ENCODE measurements at regions not wholly inside any gene's neighbourhood (a gene's known extent, or its start where the extent isn't known, plus 50 kb on each side); places are given as distances from the start of the nearest gene placed in this dataset.

DNA sequence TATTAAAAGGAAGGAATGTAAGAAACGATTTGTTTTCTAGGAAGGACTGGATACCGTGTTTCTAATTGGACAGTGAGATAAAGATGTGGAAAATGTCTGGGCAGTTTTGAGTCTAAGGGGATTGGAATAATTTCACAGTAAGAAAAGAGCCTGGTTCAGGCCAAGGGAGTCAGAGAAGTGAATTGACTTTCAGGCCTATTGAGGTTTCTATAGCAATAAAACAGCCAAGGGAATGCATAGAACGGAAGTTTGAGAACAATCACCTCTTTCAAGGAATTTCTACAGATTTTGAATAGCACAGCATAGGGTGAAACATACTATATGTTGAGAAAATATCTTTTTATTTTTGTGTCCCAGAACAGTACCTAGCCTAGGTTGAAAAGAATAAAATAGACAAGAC lies 271.6 kb upstream of the TRPM3 start:
- Histone ChIP-seq H3K27ac (no peak overlapping the region), H3K4me1 (no peaks in the 10 kb centered on the region), H3K36me3 (ENCODE audit: low read depth, missing control alignments) (no peaks in the 10 kb centered on the region), H3K9me3 (no peaks in the 10 kb centered on the region), H3K27me3 (no peaks in the 10 kb centered on the region), H3K4me3 (no peak overlapping the region)
- WGBS, 2 donors = 66 to 76% methylated on average over 3 of the region's 3 CpGs
- no peak for DNase-seq
- TF ChIP-seq, protein P1, sequence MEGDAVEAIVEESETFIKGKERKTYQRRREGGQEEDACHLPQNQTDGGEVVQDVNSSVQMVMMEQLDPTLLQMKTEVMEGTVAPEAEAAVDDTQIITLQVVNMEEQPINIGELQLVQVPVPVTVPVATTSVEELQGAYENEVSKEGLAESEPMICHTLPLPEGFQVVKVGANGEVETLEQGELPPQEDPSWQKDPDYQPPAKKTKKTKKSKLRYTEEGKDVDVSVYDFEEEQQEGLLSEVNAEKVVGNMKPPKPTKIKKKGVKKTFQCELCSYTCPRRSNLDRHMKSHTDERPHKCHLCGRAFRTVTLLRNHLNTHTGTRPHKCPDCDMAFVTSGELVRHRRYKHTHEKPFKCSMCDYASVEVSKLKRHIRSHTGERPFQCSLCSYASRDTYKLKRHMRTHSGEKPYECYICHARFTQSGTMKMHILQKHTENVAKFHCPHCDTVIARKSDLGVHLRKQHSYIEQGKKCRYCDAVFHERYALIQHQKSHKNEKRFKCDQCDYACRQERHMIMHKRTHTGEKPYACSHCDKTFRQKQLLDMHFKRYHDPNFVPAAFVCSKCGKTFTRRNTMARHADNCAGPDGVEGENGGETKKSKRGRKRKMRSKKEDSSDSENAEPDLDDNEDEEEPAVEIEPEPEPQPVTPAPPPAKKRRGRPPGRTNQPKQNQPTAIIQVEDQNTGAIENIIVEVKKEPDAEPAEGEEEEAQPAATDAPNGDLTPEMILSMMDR (IDR thresholded peaks at IDR 0.05) = no peak
- TF ChIP-seq POLR2A (IDR thresholded peaks at IDR 0.05) = no peak
- intact Hi-C loops (cut with DNase I; ENCODE audit: low total_unique reads) = no loop called here

DNA sequence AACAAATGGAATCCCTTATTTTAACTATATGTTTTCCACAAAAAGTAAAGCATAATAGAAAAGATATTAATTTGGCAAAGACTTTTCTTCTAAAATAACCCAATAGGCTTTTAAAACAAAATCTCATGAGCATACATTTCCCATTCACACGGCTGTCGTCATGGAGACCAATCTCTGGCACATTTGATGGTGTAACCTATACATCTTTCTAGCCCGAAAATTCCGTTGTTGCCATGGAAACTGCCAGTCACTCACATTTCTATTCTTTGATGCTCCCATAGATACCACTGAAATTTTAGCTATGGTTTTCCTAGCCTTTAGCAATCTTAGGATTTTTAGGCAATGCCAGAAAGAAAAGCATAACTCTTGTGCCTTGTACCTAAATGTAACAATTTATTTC lies 262.9 kb upstream of the TRPM3 start:
- no peak for TF ChIP-seq POLR2A (IDR thresholded peaks at IDR 0.05)
- TF ChIP-seq, protein P1 (IDR thresholded peaks at IDR 0.05) = no peak
- intact Hi-C loops (cut with DNase I; ENCODE audit: low total_unique reads) = no loop called here

DNA sequence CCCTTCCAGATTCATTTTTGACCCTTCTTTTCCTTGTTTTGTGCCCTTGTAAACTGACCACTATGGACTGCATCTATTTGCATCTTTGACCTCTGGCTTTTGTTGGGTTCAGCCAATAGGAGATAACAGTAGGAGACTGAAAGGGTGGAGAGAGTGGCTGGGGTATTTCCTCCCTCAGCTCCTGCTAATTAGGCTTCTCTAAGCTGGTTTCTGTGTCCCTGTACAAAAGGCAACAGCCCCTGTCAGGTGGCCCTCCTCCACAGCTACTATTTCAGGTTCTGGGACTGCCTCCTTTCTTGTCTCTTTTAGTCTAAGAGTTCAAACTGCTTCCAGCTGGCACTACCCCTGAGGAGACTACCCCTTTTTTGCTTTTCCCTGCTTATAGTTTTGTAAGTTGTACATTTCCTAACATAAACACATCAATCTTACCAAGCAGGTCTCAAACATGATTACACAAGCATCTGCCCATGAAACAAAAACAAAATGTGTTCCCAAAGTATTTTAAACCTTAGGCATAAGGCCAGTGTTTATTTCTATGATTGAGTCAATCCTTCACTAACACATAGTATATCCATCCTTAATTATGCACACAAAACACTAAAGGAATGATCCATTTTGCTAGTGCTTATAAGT lies 262.0 kb upstream of the TRPM3 start:
- no peaks in the 10 kb centered on the region for H3K36me3 ChIP-seq (ENCODE audit: low read depth, missing control alignments)
- no peak overlapping the region for H3K27ac ChIP-seq
- DNase-seq = no peak
- no peak overlapping the region for H3K4me3 ChIP-seq
- no peaks in the 10 kb centered on the region for H3K9me3 ChIP-seq
- H3K4me1 ChIP-seq = no peaks in the 10 kb centered on the region
- no peak for TF ChIP-seq POLR2A (IDR thresholded peaks at IDR 0.05)
- TF ChIP-seq, protein P1 (IDR thresholded peaks at IDR 0.05) = no peak
- intact Hi-C loops (cut with DNase I; ENCODE audit: low total_unique reads) = no loop called here
- no peaks in the 10 kb centered on the region for H3K27me3 ChIP-seq

More for the DNA sequence above, 262.9 kb upstream of the TRPM3 start:
- WGBS, 2 donors = 88 to 91% methylated on average over 4 of the region's 4 CpGs
- peak; percentile 28 for DNase-seq
- H3K4me1 ChIP-seq = no peaks in the 10 kb centered on the region
- H3K4me3 ChIP-seq = no peak overlapping the region
- H3K27me3 ChIP-seq = no peaks in the 10 kb centered on the region
- H3K36me3 ChIP-seq (ENCODE audit: low read depth, missing control alignments) = no peaks in the 10 kb centered on the region
- no peaks in the 10 kb centered on the region for H3K9me3 ChIP-seq
- H3K27ac ChIP-seq = no peak overlapping the region

DNA sequence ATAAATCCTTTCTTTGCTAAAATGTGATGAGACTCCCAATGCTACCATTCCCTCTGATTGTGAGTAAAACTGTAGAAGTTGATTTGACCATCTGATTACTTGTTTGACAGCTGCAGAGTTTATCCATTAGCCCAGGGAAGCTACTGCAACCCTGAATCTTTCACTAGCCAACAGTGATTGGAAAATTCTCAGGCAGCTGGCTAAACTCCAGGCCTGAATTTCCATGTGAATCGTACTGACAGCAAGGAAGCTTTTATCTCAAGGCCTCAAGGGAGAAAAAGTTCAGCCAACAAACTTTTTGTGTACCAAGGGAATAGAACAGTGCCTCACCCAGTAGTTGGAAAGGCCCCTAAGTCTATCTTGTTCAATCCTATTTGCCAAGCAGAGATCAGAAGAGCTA lies 246.7 kb upstream of the TRPM3 start:
- Histone ChIP-seq H3K4me3 (no peak overlapping the region), H3K27ac (no peak overlapping the region), H3K27me3 (no peaks in the 10 kb centered on the region), H3K4me1 (no peaks in the 10 kb centered on the region), H3K9me3 (no peaks in the 10 kb centered on the region), H3K36me3 (ENCODE audit: low read depth, missing control alignments) (no peaks in the 10 kb centered on the region)
- TF ChIP-seq POLR2A (IDR thresholded peaks at IDR 0.05) = no peak
- TF ChIP-seq, protein P1 (IDR thresholded peaks at IDR 0.05) = no peak
- intact Hi-C loops (cut with DNase I; ENCODE audit: low total_unique reads) = no loop called here
- DNase-seq = no peak
- 9 to 29% methylated on average over 1 of the region's 1 CpG for WGBS, 2 donors

All from testis (tissue), 2 donors.